GM21619 (cell line): ENCODE measurements at regions not wholly inside any gene's neighbourhood (a gene's known extent, or its start where the extent isn't known, plus 50 kb on each side); places are given as distances from the start of the nearest gene placed in this dataset.
"Not testable (repeated sequence)": the region's sequence is repeated elsewhere in the genome, so short reads cannot be mapped to it uniquely, and the experiment has no call there.

Source experiments
- ATAC-seq: cut with Tn5 transposase; IDR thresholded peaks from one replicate; pipeline ENCODE4 v1.9.1; 2021; ENCODE audit not compliant: unreplicated experiment

DNA sequence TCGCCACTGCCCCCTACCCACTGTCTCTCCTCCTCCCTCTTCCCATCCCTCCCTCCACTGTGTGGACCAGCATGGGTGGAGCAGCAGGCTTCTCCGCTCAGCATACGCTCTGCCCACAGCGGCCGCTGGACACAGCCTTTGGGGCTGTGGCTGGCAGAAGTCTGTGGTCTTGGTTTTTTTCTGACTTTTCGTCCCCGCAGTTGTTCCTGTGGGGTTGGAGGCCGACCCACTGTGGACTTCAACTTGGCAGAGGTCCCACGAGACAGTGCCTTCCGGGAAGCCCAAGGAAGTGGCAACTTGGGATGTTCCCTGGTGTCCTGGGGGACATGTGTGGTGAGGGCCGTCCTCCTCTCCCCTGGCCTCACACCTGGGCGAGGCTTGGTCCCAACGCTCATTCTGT is 162.5 kb upstream of the C1orf174 start:
- ATAC-seq, result no peak

DNA sequence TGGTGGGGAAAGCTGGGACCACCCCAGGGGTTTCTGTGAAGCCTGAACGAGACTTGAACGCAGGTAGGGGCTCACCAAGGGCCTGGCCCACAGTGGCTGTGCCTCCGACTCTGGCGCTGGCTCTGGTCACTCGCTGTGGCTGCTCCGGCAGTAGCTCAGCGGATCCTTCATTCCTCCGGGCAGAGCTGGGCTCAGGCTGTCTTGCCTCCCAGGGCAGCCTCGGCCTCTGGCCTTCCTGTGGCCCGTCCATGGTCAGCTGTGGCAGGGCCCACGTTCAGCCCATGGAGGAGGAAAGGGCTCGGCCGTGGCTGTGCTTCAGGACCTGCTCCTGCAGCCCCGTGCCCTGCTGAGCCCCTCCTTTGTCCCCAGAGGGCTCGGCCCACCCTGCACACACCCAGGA is 162.9 kb upstream of the C1orf174 start:
- no peak for ATAC-seq

DNA sequence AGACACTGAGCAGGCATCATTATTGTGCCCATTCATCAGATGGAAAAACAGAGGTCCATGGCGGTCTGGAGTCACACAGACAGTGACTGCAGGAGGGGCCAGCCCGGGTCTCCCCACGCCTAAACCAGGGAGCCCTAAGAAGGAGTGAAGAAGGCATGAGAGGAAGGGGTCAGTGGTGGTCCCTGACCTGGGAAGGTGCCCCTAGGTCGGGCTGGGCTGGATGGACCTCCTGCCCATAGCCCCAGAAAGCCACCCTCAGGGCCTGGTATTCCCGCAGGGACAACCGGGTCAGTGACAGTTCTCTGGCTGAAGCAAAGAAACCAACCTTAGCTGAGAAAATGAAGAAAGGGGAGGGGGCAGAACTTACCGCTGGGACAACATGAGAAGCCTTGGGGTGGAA is 163.4 kb upstream of the C1orf174 start:
- no peak for ATAC-seq

- ATAC-seq, result no peak
Observed at GRCh38 chr1:4064150-4064889, 164.2 kb upstream of the C1orf174 start.

- ATAC-seq, result no peak
Observed at GRCh38 chr1:4066860-4067599, 167.0 kb upstream of the C1orf174 start.

- no peak for ATAC-seq
Observed at GRCh38 chr1:4068076-4068475, 168.0 kb upstream of the C1orf174 start.

DNA sequence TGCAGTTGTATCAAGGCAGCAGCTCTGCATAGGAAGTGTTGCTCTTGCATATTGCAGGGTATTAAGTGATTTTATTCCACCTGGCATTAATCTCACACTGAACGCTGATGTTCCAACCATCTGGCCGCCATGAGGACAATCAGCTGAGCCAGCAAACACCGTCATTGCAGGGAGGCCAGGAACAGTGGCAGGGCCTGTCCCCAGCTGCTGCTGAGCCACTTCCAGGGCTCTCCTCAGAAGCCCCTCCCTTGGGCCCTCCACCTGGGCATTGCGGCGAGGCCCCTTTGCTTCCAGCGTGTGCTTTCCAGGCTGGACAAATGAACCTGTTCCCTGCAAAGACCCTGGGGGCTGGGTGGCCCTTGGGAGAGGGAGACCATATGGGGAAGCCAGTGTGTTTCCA is 171.6 kb upstream of the C1orf174 start:
- no peak for ATAC-seq

- ATAC-seq, result no peak
Observed at GRCh38 chr1:4072481-4073153, 172.5 kb upstream of the C1orf174 start.

DNA sequence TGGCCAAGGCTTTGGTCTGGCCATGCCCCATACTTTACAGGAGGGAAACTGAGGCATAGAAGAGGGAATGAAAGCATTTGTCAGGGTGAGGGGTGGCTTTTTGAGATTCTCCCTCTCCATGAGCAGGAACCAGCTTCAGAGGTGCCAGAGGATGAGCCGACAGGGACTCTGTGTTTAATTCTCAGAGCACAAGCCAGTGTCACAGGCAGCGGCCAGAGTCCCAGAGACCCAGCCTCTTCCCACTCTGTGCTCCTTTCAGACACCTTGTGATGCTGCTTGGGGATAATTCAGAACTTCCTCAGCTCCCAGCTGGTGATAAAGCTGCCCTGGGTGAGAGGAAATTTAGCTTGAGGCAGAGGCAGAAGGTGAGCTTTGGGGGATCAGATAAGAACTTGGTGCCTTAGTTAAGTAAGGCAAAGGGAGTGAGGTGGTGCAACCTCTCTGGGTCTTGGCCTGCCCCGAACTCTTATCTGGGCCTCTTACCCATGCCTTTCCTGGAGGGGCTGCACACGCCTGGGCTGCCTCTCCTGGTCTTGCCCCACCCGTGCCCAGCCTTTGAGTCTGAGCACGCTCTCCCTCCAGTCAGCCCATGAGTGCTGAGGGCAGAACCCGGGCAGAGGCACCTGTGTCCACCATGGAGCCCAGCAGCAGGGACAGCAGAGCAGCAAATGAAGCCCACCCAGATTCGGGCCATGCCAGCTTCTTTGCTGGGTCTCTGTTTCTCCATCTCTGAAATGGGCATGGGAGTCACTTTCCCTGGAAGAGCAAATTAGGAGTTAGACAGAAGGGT is 175.6 kb upstream of the C1orf174 start:
- ATAC-seq, result no peak

GRCh38 chr1:4076346-4076745 is 176.3 kb upstream of the C1orf174 start:
- ATAC-seq, result no peak

DNA sequence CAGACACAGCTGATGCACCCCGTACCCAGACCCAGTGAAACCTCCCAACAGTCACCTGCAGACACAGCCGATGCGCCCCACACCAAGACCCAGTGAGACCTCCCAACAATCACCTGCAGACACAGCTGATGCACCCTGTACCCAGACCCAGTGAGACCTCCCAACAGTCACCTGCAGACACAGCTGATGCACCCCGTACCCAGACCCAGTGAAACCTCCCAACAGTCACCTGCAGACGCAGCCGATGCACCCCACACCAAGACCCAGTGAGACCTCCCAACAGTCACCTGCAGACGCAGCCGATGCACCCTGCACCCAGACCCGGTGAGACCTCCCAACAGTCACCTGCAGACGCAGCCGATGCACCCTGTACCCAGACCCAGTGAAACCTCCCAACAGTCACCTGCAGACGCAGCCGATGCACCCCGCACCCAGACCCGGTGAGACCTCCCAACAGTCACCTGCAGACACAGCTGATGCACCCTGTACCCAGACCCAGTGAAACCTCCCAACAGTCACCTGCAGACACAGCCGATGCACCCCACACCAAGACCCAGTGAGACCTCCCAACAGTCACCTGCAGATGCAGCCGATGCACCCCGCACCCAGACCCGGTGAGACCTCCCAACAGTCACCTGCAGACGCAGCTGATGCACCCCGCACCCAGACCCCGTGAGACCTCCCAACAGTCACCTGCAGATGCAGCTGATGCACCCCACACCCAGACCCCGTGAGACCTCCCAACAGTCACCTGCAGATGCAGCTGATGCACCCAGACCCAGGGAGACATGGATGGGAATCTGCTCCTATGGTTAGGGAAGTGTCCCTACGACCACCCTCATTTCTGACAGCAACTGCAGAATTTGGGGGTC is 178.3 kb upstream of the C1orf174 start:
- ATAC-seq, result not testable (repeated sequence)

- no peak for ATAC-seq
Observed at GRCh38 chr1:4079815-4080214, 179.7 kb upstream of the C1orf174 start.

GRCh38 chr1:4081806-4082711 is 182.0 kb upstream of the C1orf174 start:
- no peak for ATAC-seq

GRCh38 chr1:4083231-4084047 is 183.4 kb upstream of the C1orf174 start:
- ATAC-seq, result no peak

DNA sequence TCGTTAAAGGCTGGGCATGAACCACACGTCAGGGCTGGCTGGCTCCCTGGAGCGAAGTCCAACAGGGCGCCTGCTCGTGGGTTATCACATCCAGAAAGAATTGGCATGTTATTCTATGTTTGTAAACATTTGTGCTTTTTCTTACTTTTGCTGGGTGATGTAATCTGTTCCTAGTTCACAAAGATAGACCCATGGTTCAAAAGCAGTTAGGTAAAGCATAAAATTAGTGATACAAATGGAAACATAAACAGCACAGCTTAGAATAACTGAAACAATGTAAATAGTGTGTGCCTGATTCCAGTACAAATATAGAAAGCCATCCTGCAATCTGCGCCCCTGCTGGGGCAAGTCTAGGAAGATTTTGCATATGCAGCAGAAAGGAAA is 184.0 kb upstream of the C1orf174 start:
- no peak for ATAC-seq

DNA sequence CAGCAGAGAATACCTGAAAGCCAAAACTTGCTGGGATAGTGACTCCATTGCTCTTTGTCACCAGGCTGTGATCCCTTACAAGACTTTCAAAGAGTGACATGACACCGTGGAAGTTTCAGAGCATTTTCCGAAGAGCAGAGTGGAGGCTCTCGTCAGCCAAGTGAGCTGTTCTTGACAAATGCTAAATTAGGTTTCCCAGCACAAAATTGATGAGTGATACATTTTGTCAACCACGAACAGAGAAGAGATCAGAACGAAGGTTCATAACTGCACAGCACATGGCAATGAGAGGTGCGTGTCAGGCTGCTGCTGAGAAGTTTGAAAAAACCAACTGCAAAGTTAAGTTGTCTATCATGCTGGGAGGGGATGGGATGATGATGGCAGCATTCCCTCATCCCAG is 184.4 kb upstream of the C1orf174 start:
- ATAC-seq, result no peak

DNA sequence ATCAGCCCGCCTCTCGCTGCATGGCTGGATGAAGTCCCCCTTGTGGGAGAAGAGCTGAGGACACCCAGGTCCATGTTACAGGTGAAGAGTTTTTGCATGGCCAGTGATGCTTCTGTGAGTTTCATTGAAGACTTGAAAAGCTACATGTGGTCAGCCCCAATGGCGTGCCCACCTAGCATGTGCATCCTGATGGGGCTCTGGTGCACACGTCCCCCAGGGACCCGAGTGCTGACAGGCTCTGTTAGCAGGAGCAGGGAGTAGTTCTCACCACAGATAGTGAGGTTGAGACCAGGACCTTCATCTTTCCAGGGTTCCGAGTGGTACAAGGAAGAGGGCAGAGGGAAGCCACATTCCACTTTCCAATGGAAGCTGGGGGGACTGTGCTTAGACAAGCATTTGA is 184.8 kb upstream of the C1orf174 start:
- no peak for ATAC-seq

DNA sequence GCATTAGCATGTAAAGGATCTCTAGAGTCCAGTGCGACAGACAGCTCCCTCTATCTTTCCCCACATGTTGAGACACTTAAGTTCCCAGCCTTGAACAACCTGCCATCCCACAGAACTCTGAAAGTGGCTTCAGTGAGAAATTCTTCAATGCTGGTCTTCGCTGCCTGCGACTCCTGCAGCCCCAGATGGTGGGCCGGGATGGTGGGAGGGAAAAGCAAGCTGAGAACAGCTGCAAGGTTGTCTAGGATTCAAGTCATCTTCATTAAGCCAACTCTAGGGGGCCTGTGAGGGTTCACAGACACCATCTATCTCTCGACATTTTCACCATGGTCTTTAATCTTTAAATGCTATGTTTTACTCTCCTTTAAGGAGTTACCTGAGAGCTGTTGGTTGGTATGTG is 185.5 kb upstream of the C1orf174 start:
- ATAC-seq, result no peak
